NCI-H146 (cell line): ENCODE measurements at regions not wholly inside any gene's neighbourhood (a gene's known extent, or its start where the extent isn't known, plus 50 kb on each side); places are given as distances from the start of the nearest gene placed in this dataset.

Experiments used
- DNase-seq: peaks from one replicate; lab custom pipeline; 2025; lab: John Stamatoyannopoulos, UW

DNA sequence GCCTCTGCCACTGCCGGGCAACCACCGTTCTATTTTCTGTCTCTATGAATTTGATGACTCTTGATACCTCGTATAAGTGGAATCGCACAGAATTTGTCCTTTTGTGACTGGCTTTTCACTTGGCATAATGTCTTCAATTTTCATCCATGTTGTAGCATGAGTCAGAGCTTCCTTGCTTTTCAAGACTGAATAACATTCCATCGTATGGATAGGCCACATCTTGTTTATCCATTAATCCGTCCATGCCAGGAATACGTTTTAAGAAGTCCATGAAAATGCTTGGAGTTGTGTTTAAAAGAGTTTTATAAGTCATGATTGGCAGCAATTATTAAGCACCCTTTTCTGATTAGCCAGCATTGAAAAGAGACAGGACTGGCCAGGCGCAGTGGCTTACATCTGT, 53.6 kb upstream of the CLDN10 start:
- DNase-seq = no peak

GRCh38 chr13:95499811-95500712, 52.5 kb upstream of the CLDN10 start:
- DNase-seq = no peak

GRCh38 chr13:95502216-95502615, 50.3 kb upstream of the CLDN10 start:
- DNase-seq = no peak
